ENCODE measurements at regions not wholly inside any gene's neighbourhood (a gene's known extent, or its start where the extent isn't known, plus 50 kb on each side); places are given as distances from the start of the nearest gene placed in this dataset.

DNA sequence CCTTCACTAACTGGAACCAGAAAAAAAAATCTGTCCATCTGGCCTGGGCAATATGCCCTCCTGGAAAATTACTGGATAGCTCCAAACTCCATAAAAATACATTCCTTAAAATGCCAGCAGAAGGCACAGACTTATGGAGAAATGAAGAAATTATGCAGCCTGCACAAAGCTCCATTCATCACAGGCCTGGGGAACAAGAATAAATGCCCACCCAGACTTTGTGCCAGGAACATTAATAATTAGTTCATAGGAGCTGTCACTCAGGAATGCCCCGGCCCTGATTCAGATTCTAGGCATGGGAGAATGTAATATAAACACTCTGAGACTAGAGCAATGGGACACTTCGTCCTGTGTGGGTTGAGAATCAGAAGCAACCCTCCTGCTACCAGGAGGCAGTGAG, 199.3 kb downstream of the OTOR start:
- TF ChIP-seq POLR2AphosphoS5 (IDR thresholded peaks at IDR 0.05; ENCODE audit: insufficient read depth in 1 of 2, low read depth in 1 of 2), result no peak
- Histone ChIP-seq H3K27ac (no peak overlapping the region), H3K4me3 (no peak overlapping the region), H3K4me1 (no peaks in the 10 kb centered on the region), H3K36me3 (no peaks in the 10 kb centered on the region), H3K27me3 (no peaks in the 10 kb centered on the region), H3K9me3 (no peaks in the 10 kb centered on the region)
- DNase-seq (ENCODE audit: extremely low spot score in 2 of 2), result no peak
- intact Hi-C loops (cut with DNase I), result no loop called here

DNA sequence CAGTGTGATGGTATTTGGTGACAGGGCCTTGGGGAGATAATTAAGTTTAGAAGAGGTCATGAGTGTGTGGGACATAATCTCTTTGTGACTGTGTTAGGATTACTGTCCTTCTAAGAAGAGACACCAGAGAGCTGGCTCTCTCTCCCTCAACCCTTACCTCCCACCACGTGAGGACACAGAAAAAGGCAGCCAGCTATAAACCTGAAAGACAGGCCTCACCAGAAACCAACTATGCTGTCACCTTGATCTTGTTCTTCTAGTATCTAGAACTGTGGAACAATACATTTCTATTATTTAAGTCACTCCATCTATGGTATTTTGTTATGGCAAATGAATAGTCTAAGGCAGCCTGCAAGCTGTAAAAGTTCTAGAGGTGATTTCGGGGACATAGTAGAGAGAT, 203.7 kb downstream of the OTOR start:
- intact Hi-C loops (cut with DNase I), result no loop called here
- no peaks in the 10 kb centered on the region for H3K27me3 ChIP-seq
- H3K4me3 ChIP-seq, result no peak overlapping the region
- no peaks in the 10 kb centered on the region for H3K9me3 ChIP-seq
- TF ChIP-seq POLR2A (IDR thresholded peaks at IDR 0.05), result no peak
- TF ChIP-seq, protein P1, sequence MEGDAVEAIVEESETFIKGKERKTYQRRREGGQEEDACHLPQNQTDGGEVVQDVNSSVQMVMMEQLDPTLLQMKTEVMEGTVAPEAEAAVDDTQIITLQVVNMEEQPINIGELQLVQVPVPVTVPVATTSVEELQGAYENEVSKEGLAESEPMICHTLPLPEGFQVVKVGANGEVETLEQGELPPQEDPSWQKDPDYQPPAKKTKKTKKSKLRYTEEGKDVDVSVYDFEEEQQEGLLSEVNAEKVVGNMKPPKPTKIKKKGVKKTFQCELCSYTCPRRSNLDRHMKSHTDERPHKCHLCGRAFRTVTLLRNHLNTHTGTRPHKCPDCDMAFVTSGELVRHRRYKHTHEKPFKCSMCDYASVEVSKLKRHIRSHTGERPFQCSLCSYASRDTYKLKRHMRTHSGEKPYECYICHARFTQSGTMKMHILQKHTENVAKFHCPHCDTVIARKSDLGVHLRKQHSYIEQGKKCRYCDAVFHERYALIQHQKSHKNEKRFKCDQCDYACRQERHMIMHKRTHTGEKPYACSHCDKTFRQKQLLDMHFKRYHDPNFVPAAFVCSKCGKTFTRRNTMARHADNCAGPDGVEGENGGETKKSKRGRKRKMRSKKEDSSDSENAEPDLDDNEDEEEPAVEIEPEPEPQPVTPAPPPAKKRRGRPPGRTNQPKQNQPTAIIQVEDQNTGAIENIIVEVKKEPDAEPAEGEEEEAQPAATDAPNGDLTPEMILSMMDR (IDR thresholded peaks at IDR 0.05), result no peak
- no peak for TF ChIP-seq POLR2AphosphoS5 (IDR thresholded peaks at IDR 0.05; ENCODE audit: insufficient read depth in 1 of 2, low read depth in 1 of 2)
- H3K27ac ChIP-seq, result no peak overlapping the region
- no peaks in the 10 kb centered on the region for H3K4me1 ChIP-seq
- H3K36me3 ChIP-seq, result no peaks in the 10 kb centered on the region
- DNase-seq (ENCODE audit: extremely low spot score in 2 of 2), result no peak

DNA sequence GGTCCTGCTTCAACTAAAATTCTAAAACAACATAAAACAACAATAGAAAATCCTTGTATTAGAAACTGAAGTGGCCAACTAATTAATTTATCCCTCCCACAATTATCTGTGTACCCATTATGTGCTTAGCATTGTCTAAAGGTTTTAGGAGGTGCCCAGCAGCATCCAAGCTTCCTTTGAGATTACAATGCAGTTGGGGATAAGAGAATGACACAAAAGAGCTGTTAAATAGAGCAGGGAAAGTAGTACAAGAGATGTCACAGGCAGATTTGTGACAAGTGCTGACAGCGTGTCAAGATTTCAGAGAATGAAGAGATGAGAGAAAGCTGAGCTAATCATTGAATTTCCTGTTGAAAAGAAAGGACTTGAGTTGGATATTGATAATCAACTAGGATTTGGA, 204.8 kb downstream of the OTOR start:
- DNase-seq (ENCODE audit: extremely low spot score in 2 of 2), result no peak
- Histone ChIP-seq H3K4me3 (no peak overlapping the region), H3K27me3 (no peaks in the 10 kb centered on the region), H3K4me1 (no peaks in the 10 kb centered on the region), H3K36me3 (no peaks in the 10 kb centered on the region), H3K27ac (no peak overlapping the region), H3K9me3 (no peaks in the 10 kb centered on the region)
- intact Hi-C loops (cut with DNase I), result no loop called here
- TF ChIP-seq, protein P1 (IDR thresholded peaks at IDR 0.05), result no peak
- TF ChIP-seq POLR2A (IDR thresholded peaks at IDR 0.05) (no peak), POLR2AphosphoS5 (IDR thresholded peaks at IDR 0.05; ENCODE audit: insufficient read depth in 1 of 2, low read depth in 1 of 2) (no peak)

DNA sequence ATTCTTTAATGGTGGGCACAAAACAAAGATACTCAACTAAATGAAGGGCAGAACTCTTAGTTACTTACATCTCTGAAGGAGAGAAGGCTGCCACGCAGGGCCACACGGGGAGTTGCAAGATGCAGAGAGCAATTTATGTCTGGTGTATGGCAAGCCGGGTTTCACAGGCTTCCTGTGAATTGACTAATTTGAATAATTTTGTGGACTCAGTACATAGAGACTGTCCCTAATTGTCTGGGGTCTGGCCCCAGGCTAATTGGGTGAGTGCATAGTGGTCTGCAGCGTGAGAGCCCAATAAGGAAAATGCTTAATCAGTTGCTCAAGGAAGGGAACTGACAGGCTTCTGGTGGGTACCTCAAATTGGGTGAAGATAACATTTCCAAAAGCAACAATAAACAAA, 205.7 kb downstream of the OTOR start:
- Histone ChIP-seq H3K27ac (no peak overlapping the region), H3K36me3 (no peaks in the 10 kb centered on the region), H3K4me1 (no peaks in the 10 kb centered on the region), H3K4me3 (no peak overlapping the region), H3K27me3 (no peaks in the 10 kb centered on the region), H3K9me3 (no peaks in the 10 kb centered on the region)
- TF ChIP-seq, protein P1 (IDR thresholded peaks at IDR 0.05), result no peak
- TF ChIP-seq POLR2AphosphoS5 (IDR thresholded peaks at IDR 0.05; ENCODE audit: insufficient read depth in 1 of 2, low read depth in 1 of 2) (no peak), POLR2A (IDR thresholded peaks at IDR 0.05) (no peak)
- intact Hi-C loops (cut with DNase I), result no loop called here
- no peak for DNase-seq (ENCODE audit: extremely low spot score in 2 of 2)

DNA sequence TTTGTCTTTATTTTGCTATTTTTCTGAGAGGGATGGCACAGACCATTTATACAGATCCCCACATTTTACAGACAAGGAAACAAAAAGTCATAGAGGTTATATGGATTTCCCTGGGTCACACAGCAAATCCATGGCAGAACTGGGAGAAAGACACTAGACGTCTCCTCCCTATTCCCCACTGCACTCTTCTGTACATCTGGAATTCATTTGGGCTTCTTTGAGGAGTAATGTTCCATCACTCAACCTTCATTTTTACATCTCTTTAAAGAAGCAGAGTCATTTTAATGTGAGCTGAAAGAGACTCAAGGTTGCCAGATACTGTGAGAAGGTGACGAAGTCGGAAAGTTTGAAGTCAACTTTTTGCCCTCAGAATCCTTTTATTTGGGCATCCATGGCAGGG, 207.3 kb downstream of the OTOR start:
- Histone ChIP-seq H3K27me3 (no peaks in the 10 kb centered on the region), H3K4me1 (no peaks in the 10 kb centered on the region), H3K4me3 (no peak overlapping the region), H3K9me3 (no peaks in the 10 kb centered on the region), H3K27ac (no peak overlapping the region), H3K36me3 (no peaks in the 10 kb centered on the region)
- intact Hi-C loops (cut with DNase I), result no loop called here
- no peak for TF ChIP-seq POLR2AphosphoS5 (IDR thresholded peaks at IDR 0.05; ENCODE audit: insufficient read depth in 1 of 2, low read depth in 1 of 2)
- TF ChIP-seq, protein P1 (IDR thresholded peaks at IDR 0.05), result no peak
- TF ChIP-seq POLR2A (IDR thresholded peaks at IDR 0.05), result no peak
- DNase-seq (ENCODE audit: extremely low spot score in 2 of 2), result no peak

DNA sequence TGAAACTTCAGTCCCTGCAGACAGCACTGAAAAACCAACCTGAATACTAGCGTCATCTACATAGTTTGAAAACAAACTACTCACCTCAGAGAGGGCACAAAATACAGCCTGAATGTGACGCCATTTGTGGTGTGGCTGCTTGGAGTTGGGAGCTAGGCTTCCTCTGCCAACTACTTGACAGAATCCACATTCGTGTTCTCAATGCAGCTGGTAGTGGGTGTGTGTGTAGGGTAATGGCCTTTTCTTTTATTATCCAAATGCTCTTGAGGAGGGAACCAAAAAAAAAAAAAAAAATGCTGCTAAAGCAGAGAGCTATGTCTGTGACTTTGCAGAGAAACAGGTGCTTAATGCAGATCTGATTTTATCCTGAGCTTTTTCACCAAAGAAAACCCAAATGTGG, 207.8 kb downstream of the OTOR start:
- H3K36me3 ChIP-seq, result no peaks in the 10 kb centered on the region
- intact Hi-C loops (cut with DNase I), result no loop called here
- H3K27ac ChIP-seq, result no peak overlapping the region

More for the DNA sequence above, 207.8 kb downstream of the OTOR start:
- TF ChIP-seq, protein P1 (IDR thresholded peaks at IDR 0.05), result no peak
- TF ChIP-seq POLR2A (IDR thresholded peaks at IDR 0.05) (no peak), POLR2AphosphoS5 (IDR thresholded peaks at IDR 0.05; ENCODE audit: insufficient read depth in 1 of 2, low read depth in 1 of 2) (no peak)
- no peaks in the 10 kb centered on the region for H3K27me3 ChIP-seq
- no peak overlapping the region for H3K4me3 ChIP-seq
- DNase-seq (ENCODE audit: extremely low spot score in 2 of 2), result no peak
- no peaks in the 10 kb centered on the region for H3K4me1 ChIP-seq
- no peaks in the 10 kb centered on the region for H3K9me3 ChIP-seq

Data from vagina (tissue), 2 donors.